ENCODE measurements at regions not wholly inside any gene's neighbourhood (a gene's known extent, or its start where the extent isn't known, plus 50 kb on each side); places are given as distances from the start of the nearest gene placed in this dataset.

- DNase-seq (ENCODE audit: low spot score) = no peak
These were observed 187.1 kb upstream of the SPEF2 start for GRCh38 chr5:35430381-35431162.

- no peak for DNase-seq (ENCODE audit: low spot score)
These were observed 189.9 kb upstream of the PRLR start for GRCh38 chr5:35420200-35420599.

GRCh38 chr5:35417040-35417439 lies 186.8 kb upstream of the PRLR start:
- no peak for DNase-seq (ENCODE audit: low spot score)

- no peak for DNase-seq (ENCODE audit: low spot score)
These were observed 186.1 kb upstream of the PRLR start for GRCh38 chr5:35416217-35416988.

GRCh38 chr5:35415309-35415708 lies 185.0 kb upstream of the PRLR start:
- DNase-seq (ENCODE audit: low spot score) = no peak

- no peak for DNase-seq (ENCODE audit: low spot score)
These were observed 179.1 kb upstream of the PRLR start for GRCh38 chr5:35409361-35409760.

GRCh38 chr5:35408146-35408545 lies 177.9 kb upstream of the PRLR start:
- no peak for DNase-seq (ENCODE audit: low spot score)

- DNase-seq (ENCODE audit: low spot score) = no peak
These were observed 177.4 kb upstream of the PRLR start for GRCh38 chr5:35407697-35408096.

- no peak for DNase-seq (ENCODE audit: low spot score)
These were observed 175.7 kb upstream of the PRLR start for GRCh38 chr5:35405938-35406337.

- no peak for DNase-seq (ENCODE audit: low spot score)
These were observed 174.4 kb upstream of the PRLR start for GRCh38 chr5:35404701-35405100.

GRCh38 chr5:35393901-35394300 lies 163.6 kb upstream of the PRLR start:
- DNase-seq (ENCODE audit: low spot score) = no peak

- no peak for DNase-seq (ENCODE audit: low spot score)
These were observed 154.4 kb upstream of the PRLR start for GRCh38 chr5:35384658-35385057.

GRCh38 chr5:35383041-35383440 lies 152.8 kb upstream of the PRLR start:
- DNase-seq (ENCODE audit: low spot score) = no peak

GRCh38 chr5:35377653-35378052 lies 147.4 kb upstream of the PRLR start:
- no peak for DNase-seq (ENCODE audit: low spot score)

- no peak for DNase-seq (ENCODE audit: low spot score)
These were observed 144.3 kb upstream of the PRLR start for GRCh38 chr5:35374584-35374983.

GRCh38 chr5:35373249-35373648 lies 143.0 kb upstream of the PRLR start:
- DNase-seq (ENCODE audit: low spot score) = no peak

- DNase-seq (ENCODE audit: low spot score) = no peak
These were observed 142.2 kb upstream of the PRLR start for GRCh38 chr5:35372482-35372881.

GRCh38 chr5:35371951-35372426 lies 141.7 kb upstream of the PRLR start:
- no peak for DNase-seq (ENCODE audit: low spot score)

- no peak for DNase-seq (ENCODE audit: low spot score)
These were observed 140.6 kb upstream of the PRLR start for GRCh38 chr5:35370871-35371270.

- peak; percentile 14 for DNase-seq (ENCODE audit: low spot score)
These were observed 139.9 kb upstream of the PRLR start for GRCh38 chr5:35369965-35370790.

- no peak for DNase-seq (ENCODE audit: low spot score)
These were observed 137.2 kb upstream of the PRLR start for GRCh38 chr5:35367526-35367925.

GRCh38 chr5:35365758-35366157 lies 135.5 kb upstream of the PRLR start:
- no peak for DNase-seq (ENCODE audit: low spot score)
